Nephron progenitor cell (in vitro differentiated cells): ENCODE measurements at regions not wholly inside any gene's neighbourhood (a gene's known extent, or its start where the extent isn't known, plus 50 kb on each side); places are given as distances from the start of the nearest gene placed in this dataset.

ENCODE experiments used
- DNase-seq: peaks from one replicate; pipeline ENCODE4 v3.0.0; 2021
- H3K27ac Mint-ChIP-seq: 2 replicates; pipeline ENCODE4 v1.8.0; 2021; ENCODE audit warnings: mild to moderate bottlenecking, moderate library complexity, mixed read lengths
- H3K27me3 Mint-ChIP-seq: 2 replicates; pipeline ENCODE4 v1.8.0; 2021; ENCODE audit warnings: mild to moderate bottlenecking, low read depth, mixed read lengths; ENCODE audit not compliant: poor library complexity
- H3K36me3 Mint-ChIP-seq: 2 replicates; pipeline ENCODE4 v1.8.0; 2021; ENCODE audit warnings: low read depth, mixed read lengths
- H3K4me1 Mint-ChIP-seq: 2 replicates; pipeline ENCODE4 v1.8.0; 2021; ENCODE audit warnings: mixed read lengths
- H3K4me3 Mint-ChIP-seq: 2 replicates; pipeline ENCODE4 v1.8.0; 2021; ENCODE audit warnings: mild to moderate bottlenecking, moderate library complexity, mixed read lengths
- H3K9me3 Mint-ChIP-seq: 2 replicates; pipeline ENCODE4 v1.8.0; 2021; ENCODE audit warnings: mild to moderate bottlenecking, moderate library complexity, mixed read lengths
- CTCF ChIP-seq: fragments of 200-600 bp; sonication (generic); IDR thresholded peaks from 2 replicates; pipeline ENCODE4 v1.5.0; 2021; ENCODE audit warnings: antibody characterized with exemption

GRCh38 chr10:90138844-90139243 is 437.5 kb downstream of the KIF20B start:
- Mint-ChIP-seq H3K27ac (no peak overlapping the region), H3K9me3 (peaks cover 62% of the 10 kb centered on the region), H3K4me1 (no peaks in the 10 kb centered on the region), H3K4me3 (no peak overlapping the region), H3K27me3 (no peaks in the 10 kb centered on the region), H3K36me3 (peaks cover 44% of the 10 kb centered on the region)
- DNase-seq: no peak
- peak; percentile 15 for TF ChIP-seq CTCF

GRCh38 chr10:90141791-90142190 is 440.4 kb downstream of the KIF20B start:
- Mint-ChIP-seq H3K9me3 (peaks cover 33% of the 10 kb centered on the region), H3K4me1 (no peaks in the 10 kb centered on the region), H3K27me3 (no peaks in the 10 kb centered on the region), H3K27ac (no peak overlapping the region), H3K36me3 (peaks cover 21% of the 10 kb centered on the region), H3K4me3 (no peak overlapping the region)
- DNase-seq: no peak
- TF ChIP-seq CTCF: no peak

- no peak for TF ChIP-seq CTCF
- Mint-ChIP-seq H3K4me3 (no peak overlapping the region), H3K27ac (no peak overlapping the region), H3K9me3 (peaks cover 13% of the 10 kb centered on the region), H3K27me3 (no peaks in the 10 kb centered on the region), H3K36me3 (peaks cover 9% of the 10 kb centered on the region), H3K4me1 (no peaks in the 10 kb centered on the region)
- DNase-seq: no peak
Measured at GRCh38 chr10:90143937-90144336, 442.5 kb downstream of the KIF20B start.

GRCh38 chr10:90148116-90148855 is 446.9 kb downstream of the KIF20B start:
- H3K36me3 Mint-ChIP-seq: no peaks in the 10 kb centered on the region
- H3K27ac Mint-ChIP-seq: no peak overlapping the region
- no peaks in the 10 kb centered on the region for H3K9me3 Mint-ChIP-seq
- no peaks in the 10 kb centered on the region for H3K27me3 Mint-ChIP-seq
- peak; percentile 45 for TF ChIP-seq CTCF
- H3K4me3 Mint-ChIP-seq: no peak overlapping the region
- DNase-seq: no peak
- H3K4me1 Mint-ChIP-seq: peaks cover 6% of the 10 kb centered on the region

GRCh38 chr10:90149563-90149962 is 448.2 kb downstream of the KIF20B start:
- Mint-ChIP-seq H3K27ac (no peak overlapping the region), H3K4me3 (no peak overlapping the region), H3K9me3 (no peaks in the 10 kb centered on the region), H3K36me3 (no peaks in the 10 kb centered on the region), H3K27me3 (no peaks in the 10 kb centered on the region), H3K4me1 (peaks cover 6% of the 10 kb centered on the region)
- no peak for DNase-seq
- no peak for TF ChIP-seq CTCF

GRCh38 chr10:90162271-90162853 is 461.0 kb downstream of the KIF20B start:
- Mint-ChIP-seq H3K4me1 (no peaks in the 10 kb centered on the region), H3K36me3 (peaks cover 12% of the 10 kb centered on the region), H3K27ac (no peak overlapping the region), H3K27me3 (peaks cover 4% of the 10 kb centered on the region), H3K9me3 (peaks cover 26% of the 10 kb centered on the region), H3K4me3 (no peak overlapping the region)
- DNase-seq: no peak
- TF ChIP-seq CTCF: no peak
